ENCODE measurements at regions not wholly inside any gene's neighbourhood (a gene's known extent, or its start where the extent isn't known, plus 50 kb on each side); places are given as distances from the start of the nearest gene placed in this dataset.

- DNase-seq (ENCODE audit: low spot score): no peak
- in situ Hi-C loops (cut with HindIII; ENCODE audit: low sequenced_read_pairs): no loop called here
Observed at GRCh38 chr3:117398141-117398899, 688.7 kb downstream of the TUSC7 start.

DNA sequence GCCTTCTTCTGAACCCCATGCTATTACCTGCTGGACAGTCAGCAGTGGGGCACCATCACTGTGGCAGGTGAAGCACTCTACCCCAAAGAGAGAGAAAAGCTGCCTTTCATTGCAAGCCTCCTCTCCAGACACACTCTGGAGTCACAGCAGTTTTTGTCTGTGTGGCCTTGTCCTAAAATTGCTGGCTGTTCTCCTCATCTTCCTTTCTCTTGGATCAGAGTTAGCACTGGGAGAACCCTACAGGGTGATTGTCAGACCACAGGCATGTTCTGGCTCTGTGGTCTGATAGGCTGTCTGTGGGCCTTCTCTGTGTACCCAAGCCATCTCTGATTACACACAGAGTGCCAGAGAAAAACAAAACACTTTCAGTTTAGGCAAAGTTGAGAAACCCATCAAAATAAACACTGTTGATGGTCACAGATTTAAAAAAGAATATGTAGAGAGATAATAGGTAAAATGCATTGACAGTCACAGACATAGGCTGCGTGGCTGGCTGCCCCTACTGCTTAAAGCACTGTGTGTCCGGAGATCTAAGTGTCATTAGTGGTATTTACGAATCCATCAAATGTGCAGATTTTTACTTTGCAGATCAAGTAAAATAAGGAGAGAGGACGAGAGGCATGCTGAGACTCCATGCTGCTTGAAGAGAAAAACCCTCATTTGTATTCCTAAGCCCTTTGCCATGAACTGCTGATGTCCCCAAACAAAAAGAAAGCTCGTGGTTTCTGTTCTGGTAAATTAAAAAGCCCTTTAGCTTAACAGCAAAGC, 689.9 kb downstream of the TUSC7 start:
- in situ Hi-C loops (cut with HindIII; ENCODE audit: low sequenced_read_pairs): no loop called here
- peak; percentile 7 for DNase-seq (ENCODE audit: low spot score)

GRCh38 chr3:117400303-117400702, 690.7 kb downstream of the TUSC7 start:
- no peak for DNase-seq (ENCODE audit: low spot score)
- in situ Hi-C loops (cut with HindIII; ENCODE audit: low sequenced_read_pairs): no loop called here

- in situ Hi-C loops (cut with HindIII; ENCODE audit: low sequenced_read_pairs): no loop called here
- no peak for DNase-seq (ENCODE audit: low spot score)
Observed at GRCh38 chr3:117404141-117404540, 694.6 kb downstream of the TUSC7 start.

DNA sequence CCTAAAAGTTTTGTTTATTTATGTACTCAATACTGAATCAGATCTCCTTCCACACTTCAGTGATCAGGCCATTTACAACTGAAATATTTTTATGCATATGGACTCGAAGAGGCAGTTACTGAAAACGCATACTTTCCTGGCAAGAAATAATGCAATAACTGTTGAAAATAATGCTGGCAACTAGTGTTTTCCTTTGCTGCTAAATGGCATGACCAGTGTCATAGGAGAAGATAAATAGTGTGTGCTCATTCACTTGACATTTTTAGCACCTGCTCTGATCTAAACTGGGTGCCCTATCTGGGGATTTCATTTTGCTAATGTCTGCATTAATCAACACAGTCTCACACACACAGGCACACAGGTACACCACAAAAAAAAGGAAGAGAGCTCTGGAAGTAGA, 695.2 kb downstream of the TUSC7 start:
- in situ Hi-C loops (cut with HindIII; ENCODE audit: low sequenced_read_pairs): no loop called here
- no peak for DNase-seq (ENCODE audit: low spot score)

GRCh38 chr3:117405359-117405758, 695.8 kb downstream of the TUSC7 start:
- DNase-seq (ENCODE audit: low spot score): no peak
- in situ Hi-C loops (cut with HindIII; ENCODE audit: low sequenced_read_pairs): no loop called here

- in situ Hi-C loops (cut with HindIII; ENCODE audit: low sequenced_read_pairs): no loop called here
- no peak for DNase-seq (ENCODE audit: low spot score)
Observed at GRCh38 chr3:117407317-117407716, 697.7 kb downstream of the TUSC7 start.

DNA sequence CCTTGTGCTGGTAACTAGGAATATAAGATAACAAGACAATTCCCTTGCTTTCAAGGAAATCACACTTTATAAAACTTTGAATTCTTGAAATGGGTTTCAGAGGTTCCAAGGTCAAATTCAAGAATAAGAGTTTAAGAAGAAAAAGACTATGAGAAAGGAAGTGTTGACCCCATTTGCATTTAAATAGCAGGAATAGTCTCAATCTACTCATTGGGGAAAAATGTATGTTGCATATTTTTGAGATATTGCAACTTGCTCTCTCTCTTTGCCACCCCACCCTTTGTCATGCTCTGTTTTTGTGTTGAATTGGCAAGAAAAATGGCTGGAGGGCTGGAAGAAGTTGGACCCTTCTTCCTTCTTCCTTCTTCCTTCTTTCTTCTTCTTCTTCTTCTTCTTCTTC, 699.2 kb downstream of the TUSC7 start:
- no peak for DNase-seq (ENCODE audit: low spot score)
- in situ Hi-C loops (cut with HindIII; ENCODE audit: low sequenced_read_pairs): no loop called here

DNA sequence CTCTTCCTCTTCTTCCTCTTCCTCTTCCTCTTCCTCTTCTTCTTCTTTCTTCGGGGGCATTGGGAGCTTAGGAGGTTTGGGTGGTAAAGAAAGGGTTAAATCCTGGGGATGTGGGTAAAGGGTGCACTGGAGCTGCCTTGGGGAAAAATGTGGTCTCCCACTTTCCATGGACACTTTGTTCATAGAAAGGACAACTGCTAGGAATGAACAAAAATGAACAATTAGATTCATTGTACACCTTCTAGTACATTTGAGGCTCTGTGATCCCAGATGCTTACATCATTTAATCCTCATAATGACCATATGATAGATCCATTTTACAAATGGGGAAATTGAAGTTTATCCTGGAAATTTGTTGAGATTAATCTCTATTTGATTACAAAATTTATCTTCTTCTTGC, 699.7 kb downstream of the TUSC7 start:
- DNase-seq (ENCODE audit: low spot score): no peak

GRCh38 chr3:117409701-117410459, 700.3 kb downstream of the TUSC7 start:
- in situ Hi-C loops (cut with HindIII; ENCODE audit: low sequenced_read_pairs): no loop called here

More for the DNA sequence above, 699.7 kb downstream of the TUSC7 start:
- in situ Hi-C loops (cut with HindIII; ENCODE audit: low sequenced_read_pairs): no loop called here

GRCh38 chr3:117411971-117412370, 702.4 kb downstream of the TUSC7 start:
- in situ Hi-C loops (cut with HindIII; ENCODE audit: low sequenced_read_pairs): no loop called here
- no peak for DNase-seq (ENCODE audit: low spot score)

More at GRCh38 chr3:117409701-117410459, 700.3 kb downstream of the TUSC7 start:
- DNase-seq (ENCODE audit: low spot score): no peak

- no peak for DNase-seq (ENCODE audit: low spot score)
- in situ Hi-C loops (cut with HindIII; ENCODE audit: low sequenced_read_pairs): no loop called here
Observed at GRCh38 chr3:117417411-117417810, 707.8 kb downstream of the TUSC7 start.

DNA sequence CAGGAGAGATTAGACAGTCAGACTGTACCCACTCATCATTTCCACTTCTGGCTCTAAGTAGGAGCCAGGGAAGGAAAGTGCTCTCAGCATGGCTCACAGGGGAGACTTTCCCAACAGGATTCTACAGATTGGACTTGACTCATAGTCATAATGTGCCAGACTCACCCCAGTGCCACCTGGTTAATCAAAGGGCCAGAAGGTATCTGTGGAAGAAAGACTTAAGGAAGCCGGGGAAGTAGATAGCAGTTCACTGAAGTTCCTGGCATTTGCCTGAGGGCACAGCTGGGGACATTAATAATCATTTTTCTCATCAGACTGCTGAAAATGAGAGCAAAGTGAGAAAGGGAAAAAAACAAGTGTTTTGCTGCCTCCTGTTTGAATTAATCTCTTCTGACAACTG, 717.5 kb downstream of the TUSC7 start:
- DNase-seq (ENCODE audit: low spot score): no peak
- in situ Hi-C loops (cut with HindIII; ENCODE audit: low sequenced_read_pairs): no loop called here

DNA sequence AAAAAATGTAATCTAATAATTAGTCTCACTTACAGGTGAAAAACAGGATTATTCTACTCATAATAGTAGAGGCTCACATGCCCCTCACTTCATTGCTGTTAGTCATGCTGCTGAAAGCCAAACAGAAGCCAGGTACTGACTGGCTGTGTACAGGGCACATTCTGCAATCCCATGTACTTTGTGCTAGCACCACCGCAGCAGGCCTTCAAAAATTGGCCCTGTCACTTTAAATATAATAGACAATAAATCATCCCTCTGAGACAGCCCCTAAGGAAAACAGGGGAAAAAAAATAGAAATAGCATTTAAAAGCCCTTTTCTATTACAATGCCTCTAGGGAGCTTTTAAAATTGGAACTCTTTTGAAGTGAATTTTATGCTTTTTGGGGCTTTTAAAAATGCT, 723.8 kb downstream of the TUSC7 start:
- in situ Hi-C loops (cut with HindIII; ENCODE audit: low sequenced_read_pairs): no loop called here
- DNase-seq (ENCODE audit: low spot score): no peak

DNA sequence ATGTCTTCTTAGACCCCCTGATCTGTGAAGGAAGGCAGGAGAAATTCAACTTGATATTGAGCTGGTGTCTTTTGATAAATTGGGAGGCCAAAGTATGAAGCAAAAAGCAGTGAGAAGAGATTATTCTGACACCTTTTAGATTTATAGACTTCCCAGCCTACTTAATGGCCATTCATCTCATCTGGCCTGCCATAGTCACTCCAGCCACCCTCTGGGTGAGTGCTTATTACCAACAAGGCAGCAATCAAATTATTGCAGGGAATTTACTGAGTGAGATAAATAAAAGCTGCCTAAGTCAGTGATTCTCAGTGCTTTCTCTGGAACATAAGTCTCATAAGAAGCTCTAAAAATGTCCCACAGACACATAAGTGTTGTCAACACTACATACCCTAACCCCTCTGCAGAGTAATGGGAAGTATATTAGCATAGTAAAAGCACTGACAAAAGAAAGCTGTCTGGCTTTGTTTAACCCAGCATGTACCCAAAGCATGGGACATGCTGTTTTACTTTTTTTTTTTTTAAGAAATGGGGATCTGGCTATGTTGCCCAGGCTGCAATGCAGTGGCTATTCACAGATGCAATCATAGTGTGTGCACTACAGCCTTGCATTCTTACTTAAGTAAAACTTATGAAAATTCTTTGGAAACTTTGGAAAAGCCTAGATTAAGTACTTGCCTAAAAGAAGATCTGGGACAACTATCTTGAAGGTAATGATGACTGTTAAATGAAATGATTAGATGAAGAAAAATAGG, 725.3 kb downstream of the TUSC7 start:
- no peak for DNase-seq (ENCODE audit: low spot score)

DNA sequence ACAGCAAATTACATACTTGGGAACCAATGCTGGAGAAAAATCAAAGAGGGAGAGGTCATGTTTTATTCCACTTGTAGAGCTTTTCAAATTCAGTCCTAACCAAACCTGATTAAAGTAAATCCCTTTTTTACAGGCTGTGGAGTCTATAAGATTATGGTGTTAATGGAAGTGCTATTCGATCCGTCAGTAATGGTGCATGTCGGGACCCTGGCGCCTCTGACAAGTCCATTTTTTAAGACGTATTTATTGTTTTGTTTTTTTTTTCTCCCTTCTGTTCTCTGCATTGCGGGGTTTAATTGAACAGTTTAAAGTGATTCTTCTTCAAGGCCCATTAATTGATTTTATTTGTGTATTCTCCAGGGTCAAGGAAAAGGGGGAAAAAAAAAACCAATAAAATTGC, 725.9 kb downstream of the TUSC7 start:
- in situ Hi-C loops (cut with HindIII; ENCODE audit: low sequenced_read_pairs): no loop called here

More for the DNA sequence above, 725.3 kb downstream of the TUSC7 start:
- in situ Hi-C loops (cut with HindIII; ENCODE audit: low sequenced_read_pairs): no loop called here

DNA sequence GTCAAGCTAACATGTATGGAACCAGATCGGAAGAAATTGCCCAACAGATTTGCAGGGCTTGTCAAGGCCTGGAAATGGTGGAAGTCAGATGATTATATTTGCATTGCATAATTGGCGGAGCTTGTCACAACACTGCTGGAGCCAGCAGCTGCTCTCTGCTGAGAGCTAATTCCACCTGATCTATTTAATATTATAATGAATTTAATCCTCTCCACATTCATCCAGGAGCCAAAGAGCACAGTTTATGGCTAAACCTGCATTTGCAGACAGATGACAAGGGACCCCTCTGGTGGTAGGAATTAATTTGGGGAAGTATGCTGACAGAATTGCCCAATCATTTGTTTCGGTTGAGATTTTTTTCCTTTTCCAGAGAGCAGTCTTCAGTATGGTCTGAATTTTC, 730.2 kb downstream of the TUSC7 start:
- DNase-seq (ENCODE audit: low spot score): no peak
- in situ Hi-C loops (cut with HindIII; ENCODE audit: low sequenced_read_pairs): no loop called here

More for the DNA sequence above, 725.9 kb downstream of the TUSC7 start:
- DNase-seq (ENCODE audit: low spot score): no peak

- in situ Hi-C loops (cut with HindIII; ENCODE audit: low sequenced_read_pairs): no loop called here
Observed at GRCh38 chr3:117441851-117442250, 732.3 kb downstream of the TUSC7 start.

GRCh38 chr3:117442566-117442965, 733.0 kb downstream of the TUSC7 start:
- in situ Hi-C loops (cut with HindIII; ENCODE audit: low sequenced_read_pairs): no loop called here
- no peak for DNase-seq (ENCODE audit: low spot score)

More at GRCh38 chr3:117441851-117442250, 732.3 kb downstream of the TUSC7 start:
- no peak for DNase-seq (ENCODE audit: low spot score)

All from G401 (cell line).